ENCODE measurements at regions not wholly inside any gene's neighbourhood (a gene's known extent, or its start where the extent isn't known, plus 50 kb on each side); places are given as distances from the start of the nearest gene placed in this dataset.

- H3K27me3 ChIP-seq (ENCODE audit: low read depth) = no peaks in the 10 kb centered on the region
- TF ChIP-seq, protein P1, sequence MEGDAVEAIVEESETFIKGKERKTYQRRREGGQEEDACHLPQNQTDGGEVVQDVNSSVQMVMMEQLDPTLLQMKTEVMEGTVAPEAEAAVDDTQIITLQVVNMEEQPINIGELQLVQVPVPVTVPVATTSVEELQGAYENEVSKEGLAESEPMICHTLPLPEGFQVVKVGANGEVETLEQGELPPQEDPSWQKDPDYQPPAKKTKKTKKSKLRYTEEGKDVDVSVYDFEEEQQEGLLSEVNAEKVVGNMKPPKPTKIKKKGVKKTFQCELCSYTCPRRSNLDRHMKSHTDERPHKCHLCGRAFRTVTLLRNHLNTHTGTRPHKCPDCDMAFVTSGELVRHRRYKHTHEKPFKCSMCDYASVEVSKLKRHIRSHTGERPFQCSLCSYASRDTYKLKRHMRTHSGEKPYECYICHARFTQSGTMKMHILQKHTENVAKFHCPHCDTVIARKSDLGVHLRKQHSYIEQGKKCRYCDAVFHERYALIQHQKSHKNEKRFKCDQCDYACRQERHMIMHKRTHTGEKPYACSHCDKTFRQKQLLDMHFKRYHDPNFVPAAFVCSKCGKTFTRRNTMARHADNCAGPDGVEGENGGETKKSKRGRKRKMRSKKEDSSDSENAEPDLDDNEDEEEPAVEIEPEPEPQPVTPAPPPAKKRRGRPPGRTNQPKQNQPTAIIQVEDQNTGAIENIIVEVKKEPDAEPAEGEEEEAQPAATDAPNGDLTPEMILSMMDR (IDR thresholded peaks at IDR 0.05) = no peak
- no peak overlapping the region for H3K27ac ChIP-seq
- ATAC-seq (no peak), DNase-seq (no peak)
- H3K4me3 ChIP-seq = no peak overlapping the region
- peaks cover 12% of the 10 kb centered on the region for H3K4me1 ChIP-seq
- peaks cover 14% of the 10 kb centered on the region for H3K36me3 ChIP-seq
- intact Hi-C loops (cut with DNase I) = no loop called here
- no peaks in the 10 kb centered on the region for H3K9me3 ChIP-seq
Measured at GRCh38 chr17:63335831-63336230, 110.3 kb downstream of the CYB561 start.

GRCh38 chr17:63337579-63337978 lies 108.5 kb downstream of the CYB561 start:
- ATAC-seq = no peak
- Histone ChIP-seq H3K27me3 (ENCODE audit: low read depth) (no peaks in the 10 kb centered on the region), H3K36me3 (peaks cover 15% of the 10 kb centered on the region), H3K27ac (no peak overlapping the region), H3K4me3 (no peak overlapping the region), H3K4me1 (peaks cover 12% of the 10 kb centered on the region), H3K9me3 (no peaks in the 10 kb centered on the region)
- intact Hi-C loops (cut with DNase I) = no loop called here
- no peak for DNase-seq
- TF ChIP-seq, protein P1 (IDR thresholded peaks at IDR 0.05) = no peak

- H3K36me3 ChIP-seq = peaks cover 19% of the 10 kb centered on the region
- intact Hi-C loops (cut with DNase I) = no loop called here
- no peak overlapping the region for H3K4me3 ChIP-seq
- ATAC-seq (no peak), DNase-seq (no peak)
- TF ChIP-seq, protein P1 (IDR thresholded peaks at IDR 0.05) = no peak
- no peak overlapping the region for H3K27ac ChIP-seq
- no peaks in the 10 kb centered on the region for H3K9me3 ChIP-seq
- peaks cover 12% of the 10 kb centered on the region for H3K4me1 ChIP-seq
- no peaks in the 10 kb centered on the region for H3K27me3 ChIP-seq (ENCODE audit: low read depth)
Measured at GRCh38 chr17:63338272-63338671, 107.8 kb downstream of the CYB561 start.

- TF ChIP-seq, protein P1 (IDR thresholded peaks at IDR 0.05) = no peak
- H3K4me1 ChIP-seq = no peaks in the 10 kb centered on the region
- no peaks in the 10 kb centered on the region for H3K27me3 ChIP-seq (ENCODE audit: low read depth)
- no peak overlapping the region for H3K27ac ChIP-seq
- ATAC-seq (no peak), DNase-seq (no peak)
- no peak overlapping the region for H3K4me3 ChIP-seq
- no peaks in the 10 kb centered on the region for H3K9me3 ChIP-seq
- peaks cover 35% of the 10 kb centered on the region for H3K36me3 ChIP-seq
- intact Hi-C loops (cut with DNase I) = no loop called here
Measured at GRCh38 chr17:63341276-63341675, 104.8 kb downstream of the CYB561 start.

DNA sequence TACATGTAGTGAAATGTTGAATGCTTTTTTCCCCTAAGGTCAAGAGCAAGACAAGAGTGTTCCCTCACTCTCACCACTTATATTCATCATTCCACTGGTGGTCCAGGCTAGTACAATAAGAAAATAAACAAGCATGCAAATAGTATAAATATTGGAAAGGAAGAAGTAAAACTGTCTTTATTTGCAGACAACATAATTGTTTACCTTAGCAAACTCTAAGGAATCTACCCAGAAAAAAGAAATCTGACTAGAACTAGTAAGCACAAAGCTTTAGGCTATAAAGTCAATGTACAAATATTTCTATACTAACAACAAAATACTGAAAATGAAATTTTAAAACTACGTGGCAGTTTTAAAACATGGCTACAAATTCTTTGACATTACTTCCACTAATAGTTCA lies 101.7 kb downstream of the CYB561 start:
- Histone ChIP-seq H3K27ac (no peak overlapping the region), H3K9me3 (no peaks in the 10 kb centered on the region), H3K27me3 (ENCODE audit: low read depth) (no peaks in the 10 kb centered on the region), H3K4me1 (no peaks in the 10 kb centered on the region), H3K36me3 (peaks cover 35% of the 10 kb centered on the region), H3K4me3 (no peak overlapping the region)
- DNase-seq (no peak), ATAC-seq (no peak)
- TF ChIP-seq, protein P1 (IDR thresholded peaks at IDR 0.05) = no peak
- intact Hi-C loops (cut with DNase I) = no loop called here

DNA sequence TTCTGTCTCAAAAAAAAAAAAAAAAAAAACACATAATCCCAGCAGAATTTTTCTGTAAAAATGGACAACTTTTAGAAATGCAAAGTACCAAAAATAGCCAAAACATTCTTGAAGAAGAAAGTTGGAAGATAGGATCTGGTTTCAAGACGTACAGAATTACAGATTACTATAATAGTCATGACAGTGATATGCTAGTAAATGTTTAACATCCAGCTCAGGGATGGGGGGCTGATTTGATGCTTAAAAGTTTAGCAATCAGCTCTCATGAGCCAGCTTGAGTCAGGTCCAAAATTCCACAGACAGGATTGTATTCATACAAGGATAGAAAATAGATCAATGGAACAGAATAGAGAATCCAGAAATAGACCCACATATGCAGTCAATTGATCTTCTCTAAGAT lies 100.5 kb downstream of the CYB561 start:
- DNase-seq = no peak
- TF ChIP-seq, protein P1 (IDR thresholded peaks at IDR 0.05) = no peak
- no peak for ATAC-seq

More for the DNA sequence above, 100.5 kb downstream of the CYB561 start:
- no peaks in the 10 kb centered on the region for H3K4me1 ChIP-seq
- intact Hi-C loops (cut with DNase I) = no loop called here
- peaks cover 27% of the 10 kb centered on the region for H3K36me3 ChIP-seq
- H3K27ac ChIP-seq = no peak overlapping the region
- no peaks in the 10 kb centered on the region for H3K9me3 ChIP-seq
- no peaks in the 10 kb centered on the region for H3K27me3 ChIP-seq (ENCODE audit: low read depth)
- H3K4me3 ChIP-seq = no peak overlapping the region
